ENCODE measurements at regions not wholly inside any gene's neighbourhood (a gene's known extent, or its start where the extent isn't known, plus 50 kb on each side); places are given as distances from the start of the nearest gene placed in this dataset.

GRCh38 chr7:15757041-15758000, 70.8 kb upstream of the MEOX2 start:
- Histone ChIP-seq H3K4me1 (no peaks in the 10 kb centered on the region), H3K36me3 (no peaks in the 10 kb centered on the region), H3K27me3 (no peaks in the 10 kb centered on the region), H3K27ac (no peak overlapping the region), H3K4me3 (no peak overlapping the region), H3K9me3 (no peaks in the 10 kb centered on the region)
- DNase-seq: no peak
- in situ Hi-C loops (cut with MboI; ENCODE audit: low sequenced_read_pairs in 4 of 4): no loop called here
- intact Hi-C loops (cut with DNase I; ENCODE audit: low total_unique reads): no loop called here
- TF ChIP-seq, protein P1, sequence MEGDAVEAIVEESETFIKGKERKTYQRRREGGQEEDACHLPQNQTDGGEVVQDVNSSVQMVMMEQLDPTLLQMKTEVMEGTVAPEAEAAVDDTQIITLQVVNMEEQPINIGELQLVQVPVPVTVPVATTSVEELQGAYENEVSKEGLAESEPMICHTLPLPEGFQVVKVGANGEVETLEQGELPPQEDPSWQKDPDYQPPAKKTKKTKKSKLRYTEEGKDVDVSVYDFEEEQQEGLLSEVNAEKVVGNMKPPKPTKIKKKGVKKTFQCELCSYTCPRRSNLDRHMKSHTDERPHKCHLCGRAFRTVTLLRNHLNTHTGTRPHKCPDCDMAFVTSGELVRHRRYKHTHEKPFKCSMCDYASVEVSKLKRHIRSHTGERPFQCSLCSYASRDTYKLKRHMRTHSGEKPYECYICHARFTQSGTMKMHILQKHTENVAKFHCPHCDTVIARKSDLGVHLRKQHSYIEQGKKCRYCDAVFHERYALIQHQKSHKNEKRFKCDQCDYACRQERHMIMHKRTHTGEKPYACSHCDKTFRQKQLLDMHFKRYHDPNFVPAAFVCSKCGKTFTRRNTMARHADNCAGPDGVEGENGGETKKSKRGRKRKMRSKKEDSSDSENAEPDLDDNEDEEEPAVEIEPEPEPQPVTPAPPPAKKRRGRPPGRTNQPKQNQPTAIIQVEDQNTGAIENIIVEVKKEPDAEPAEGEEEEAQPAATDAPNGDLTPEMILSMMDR (IDR thresholded peaks at IDR 0.05 in 4 of 5, conservative IDR thresholded peaks at IDR 0.05 in 1 of 5): no peak
- no peak for TF ChIP-seq POLR2A (IDR thresholded peaks at IDR 0.05)
- no peak for ATAC-seq

DNA sequence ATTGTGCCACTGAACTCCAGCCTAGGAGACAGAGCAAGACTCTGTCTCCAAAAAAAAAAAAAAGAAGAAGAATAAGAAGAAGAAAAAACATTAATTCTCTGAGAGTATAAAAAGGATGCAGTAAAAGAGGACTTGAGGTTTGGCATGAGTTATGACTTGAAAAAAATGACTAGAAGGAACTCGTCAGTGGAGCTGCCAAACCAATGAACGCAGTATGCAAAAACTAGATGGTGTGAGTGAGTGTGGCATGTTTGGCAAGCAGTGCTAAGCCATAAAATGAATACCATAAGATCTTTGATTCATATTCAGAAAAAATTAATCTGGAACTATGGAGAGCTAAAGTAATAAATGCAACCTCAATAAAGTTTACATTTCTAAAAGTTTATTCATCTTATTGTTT, 68.6 kb upstream of the MEOX2 start:
- intact Hi-C loops (cut with DNase I; ENCODE audit: low total_unique reads) (no loop called here), in situ Hi-C loops (cut with MboI; ENCODE audit: low sequenced_read_pairs in 4 of 4) (no loop called here)
- no peak overlapping the region for H3K4me3 ChIP-seq
- DNase-seq (no peak), ATAC-seq (no peak)
- H3K27me3 ChIP-seq: no peaks in the 10 kb centered on the region
- no peak overlapping the region for H3K27ac ChIP-seq
- H3K36me3 ChIP-seq: no peaks in the 10 kb centered on the region
- no peaks in the 10 kb centered on the region for H3K9me3 ChIP-seq
- TF ChIP-seq POLR2A (IDR thresholded peaks at IDR 0.05): no peak
- TF ChIP-seq, protein P1 (IDR thresholded peaks at IDR 0.05 in 4 of 5, conservative IDR thresholded peaks at IDR 0.05 in 1 of 5): no peak
- H3K4me1 ChIP-seq: peaks cover 6 to 9% of the 10 kb centered on the region in 2 donors

- Histone ChIP-seq H3K27ac (no peak overlapping the region), H3K27me3 (no peaks in the 10 kb centered on the region), H3K9me3 (no peaks in the 10 kb centered on the region), H3K4me3 (no peak overlapping the region), H3K4me1 (peaks cover 6 to 9% of the 10 kb centered on the region in 2 donors), H3K36me3 (no peaks in the 10 kb centered on the region)
- ATAC-seq: no peak
- in situ Hi-C loops (cut with MboI; ENCODE audit: low sequenced_read_pairs in 4 of 4) (no loop called here), intact Hi-C loops (cut with DNase I; ENCODE audit: low total_unique reads) (no loop called here)
- DNase-seq: no peak
- TF ChIP-seq POLR2A (IDR thresholded peaks at IDR 0.05): no peak
- TF ChIP-seq, protein P1 (IDR thresholded peaks at IDR 0.05 in 4 of 5, conservative IDR thresholded peaks at IDR 0.05 in 1 of 5): no peak
Measured at GRCh38 chr7:15753887-15754579, 67.5 kb upstream of the MEOX2 start.

GRCh38 chr7:15752377-15752776, 65.9 kb upstream of the MEOX2 start:
- intact Hi-C loops (cut with DNase I; ENCODE audit: low total_unique reads) (no loop called here), in situ Hi-C loops (cut with MboI; ENCODE audit: low sequenced_read_pairs in 4 of 4) (no loop called here)
- ATAC-seq (no peak), DNase-seq (no peak)
- TF ChIP-seq, protein P1 (IDR thresholded peaks at IDR 0.05 in 4 of 5, conservative IDR thresholded peaks at IDR 0.05 in 1 of 5): no peak
- TF ChIP-seq POLR2A (IDR thresholded peaks at IDR 0.05): no peak
- no peaks in the 10 kb centered on the region for H3K36me3 ChIP-seq
- peaks cover 6 to 11% of the 10 kb centered on the region in 2 donors for H3K4me1 ChIP-seq
- no peaks in the 10 kb centered on the region for H3K9me3 ChIP-seq
- H3K27me3 ChIP-seq: no peaks in the 10 kb centered on the region
- H3K27ac ChIP-seq: no peak overlapping the region
- no peak overlapping the region for H3K4me3 ChIP-seq
